Left kidney (tissue), 1 donor: ENCODE measurements at regions not wholly inside any gene's neighbourhood (a gene's known extent, or its start where the extent isn't known, plus 50 kb on each side); places are given as distances from the start of the nearest gene placed in this dataset.

Experiments
- DNase-seq: peaks from one replicate; pipeline ENCODE4 v3.0.0-alpha.2; 2013

DNA sequence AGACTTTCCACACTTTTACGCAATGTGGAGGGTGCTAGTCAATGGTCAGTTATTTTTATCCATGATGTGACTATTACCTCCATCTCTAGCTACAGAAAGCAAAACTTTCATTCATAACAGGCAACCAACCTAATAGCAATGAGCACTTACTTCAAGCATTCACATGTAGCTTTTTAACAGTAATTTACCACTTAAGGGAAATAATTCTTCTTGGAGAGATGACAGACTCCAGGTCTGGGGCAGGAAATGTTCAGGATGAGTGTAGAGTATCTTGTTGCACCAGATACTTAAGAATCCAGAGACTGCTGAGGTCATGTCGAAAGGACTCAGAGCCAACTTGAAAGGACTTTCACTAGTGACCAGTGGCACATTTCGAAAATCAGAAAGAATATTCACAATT, 347.6 kb downstream of the CHRM3 start:
- DNase-seq = no peak

GRCh38 chr1:239735111-239735510, 348.7 kb downstream of the CHRM3 start:
- DNase-seq = no peak

GRCh38 chr1:239736479-239736878, 350.1 kb downstream of the CHRM3 start:
- no peak for DNase-seq

- no peak for DNase-seq
Measured at GRCh38 chr1:239739375-239739774, 352.3 kb upstream of the FMN2 start.

- DNase-seq = no peak
Measured at GRCh38 chr1:239739919-239740318, 351.8 kb upstream of the FMN2 start.

DNA sequence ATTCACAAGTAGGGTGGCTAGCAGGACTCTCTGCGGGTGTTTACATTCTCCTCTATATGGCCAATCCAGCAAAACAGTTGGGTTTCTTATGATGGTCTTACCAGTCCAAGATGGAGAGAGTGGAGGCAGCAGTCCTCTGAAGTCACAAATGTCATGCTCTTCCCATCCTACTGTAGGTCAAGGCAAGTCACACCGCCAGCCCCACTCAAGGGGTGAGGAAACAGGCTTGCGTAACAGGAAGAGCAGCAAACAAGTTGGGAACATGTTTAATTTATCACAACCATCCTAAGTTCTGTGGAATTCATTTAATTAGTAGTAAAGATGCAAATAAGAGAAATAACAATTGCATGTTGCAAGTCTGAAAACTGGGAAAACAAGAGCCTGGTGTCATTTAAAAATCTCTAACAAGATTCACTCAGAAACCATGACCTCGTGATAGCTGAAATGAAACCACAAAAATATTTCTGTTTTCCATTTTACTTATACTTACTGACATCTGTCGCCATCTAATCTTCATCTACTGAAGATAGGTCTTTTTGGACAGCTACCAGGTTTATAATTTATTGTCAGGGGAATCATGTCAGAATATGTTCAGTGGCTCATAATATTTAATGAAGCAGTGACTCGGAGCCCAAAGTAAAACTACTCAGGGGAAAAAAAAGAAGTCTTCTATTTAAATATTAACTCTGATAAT, 349.1 kb upstream of the FMN2 start:
- no peak for DNase-seq

- no peak for DNase-seq
Measured at GRCh38 chr1:239744851-239745250, 346.8 kb upstream of the FMN2 start.

DNA sequence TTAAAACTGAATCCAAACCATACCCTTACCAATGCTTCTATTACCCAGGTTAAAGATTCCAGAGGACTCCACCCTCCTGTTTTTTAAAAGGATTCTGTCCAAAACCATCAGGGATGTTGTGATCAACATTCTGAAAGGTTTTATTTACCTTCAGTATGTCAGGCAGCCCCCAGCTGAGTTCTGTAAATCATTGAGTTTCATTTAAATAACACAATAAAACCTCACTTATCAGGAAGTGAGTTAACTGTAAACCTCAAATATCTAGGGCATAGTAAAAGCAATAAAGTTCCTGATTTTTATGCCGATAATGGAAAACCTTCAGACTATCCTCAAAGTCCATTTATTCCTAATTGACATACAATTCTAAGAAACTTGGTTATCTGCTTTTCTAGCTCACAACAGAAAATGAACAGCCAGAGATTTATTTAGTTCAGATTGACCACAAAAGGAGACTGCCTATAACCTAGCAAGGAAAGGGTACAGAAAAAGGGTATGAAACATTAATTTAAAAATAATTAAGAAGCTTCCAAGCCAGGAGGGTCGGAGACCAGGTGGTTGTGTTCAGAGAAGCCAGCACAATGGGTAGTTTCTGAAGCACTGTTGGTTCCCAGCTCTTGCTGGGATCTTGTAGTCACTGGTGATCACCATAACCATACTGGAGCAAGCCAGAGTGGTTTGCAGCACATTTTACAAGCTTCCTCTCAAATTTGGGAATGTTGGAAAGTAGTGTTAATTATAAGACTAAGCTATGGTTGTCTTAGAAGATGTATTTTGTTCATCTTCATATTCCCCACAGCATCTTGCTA, 336.4 kb upstream of the FMN2 start:
- no peak for DNase-seq

DNA sequence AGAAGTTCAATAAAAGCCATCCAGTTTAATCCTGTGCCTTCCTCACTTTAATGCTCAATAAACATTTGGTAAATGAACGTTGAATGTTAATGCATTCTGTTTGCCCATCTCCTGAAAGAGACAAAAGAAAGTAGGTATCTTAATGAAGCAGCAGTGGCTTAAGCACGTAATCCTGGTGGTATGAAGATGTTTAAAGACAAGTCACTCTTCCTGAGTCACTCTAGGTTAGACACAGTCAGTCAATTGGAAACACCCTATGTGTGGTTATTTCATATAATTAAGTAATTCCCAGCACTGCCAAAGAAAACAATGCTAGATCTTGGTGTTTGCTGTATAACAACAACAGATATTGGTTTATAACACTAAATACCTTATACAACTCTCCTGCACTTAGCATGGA, 334.0 kb upstream of the FMN2 start:
- DNase-seq = no peak

GRCh38 chr1:239758756-239759155, 332.9 kb upstream of the FMN2 start:
- DNase-seq = no peak

GRCh38 chr1:239761509-239761908, 330.2 kb upstream of the FMN2 start:
- DNase-seq = no peak

DNA sequence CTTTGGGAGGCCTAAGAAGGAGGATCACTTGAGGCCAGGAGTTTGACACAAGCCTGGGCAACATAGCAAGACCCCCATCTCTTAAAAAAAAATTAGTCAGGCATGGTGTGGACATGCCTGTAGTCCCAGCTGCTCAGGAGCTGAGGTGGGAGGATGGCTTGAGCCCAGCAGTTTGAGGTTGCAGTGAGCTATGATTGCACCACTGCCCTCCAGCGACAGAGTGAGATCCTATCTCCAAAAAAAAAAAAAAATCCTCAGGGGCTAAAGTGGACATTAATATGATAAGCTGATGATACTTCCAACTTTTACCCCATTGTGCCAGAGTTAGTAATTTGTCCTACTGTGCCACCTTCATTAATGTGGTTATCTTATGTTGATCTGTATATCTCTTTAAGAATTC, 327.8 kb upstream of the FMN2 start:
- no peak for DNase-seq

- DNase-seq = no peak
Measured at GRCh38 chr1:239764546-239764945, 327.1 kb upstream of the FMN2 start.

GRCh38 chr1:239765163-239765562, 326.5 kb upstream of the FMN2 start:
- no peak for DNase-seq

DNA sequence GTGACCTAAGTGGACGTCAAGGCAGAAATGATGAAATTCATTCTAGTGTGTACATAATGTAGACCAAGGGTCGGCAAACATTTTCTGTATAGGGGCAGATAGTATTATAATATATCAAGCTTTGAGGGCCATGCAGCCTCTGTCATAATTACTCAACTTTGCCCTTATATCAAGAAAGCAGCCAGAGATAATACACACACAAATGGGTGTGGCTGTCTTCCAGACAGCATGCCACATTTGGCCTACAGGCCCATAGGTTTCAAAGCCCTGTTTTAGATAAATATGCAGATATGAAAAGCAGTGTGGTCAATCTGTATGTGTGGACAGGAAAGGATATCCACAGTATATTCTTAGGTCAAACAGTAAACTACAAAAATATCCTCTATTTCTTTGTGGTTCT, 320.1 kb upstream of the FMN2 start:
- no peak for DNase-seq

DNA sequence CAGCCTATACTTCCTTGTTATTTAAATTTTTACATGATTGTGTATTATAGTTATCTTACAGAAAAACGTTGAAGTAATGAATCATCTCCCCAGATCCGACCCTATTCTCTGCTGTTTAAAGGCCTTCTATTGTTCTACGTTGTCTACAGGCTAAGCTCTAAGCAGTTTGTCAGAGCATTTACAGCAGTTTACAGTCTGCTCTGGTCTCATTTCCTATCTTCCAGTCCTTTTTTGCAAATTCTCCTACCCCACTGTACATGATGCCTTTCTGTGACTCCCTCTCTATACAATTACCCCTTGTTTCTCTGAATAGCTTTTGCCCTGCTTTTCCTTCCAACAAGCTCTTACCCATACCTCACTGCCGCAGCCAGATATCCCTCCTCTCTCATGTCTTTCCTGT, 319.2 kb upstream of the FMN2 start:
- DNase-seq = no peak

GRCh38 chr1:239775466-239775865, 316.2 kb upstream of the FMN2 start:
- no peak for DNase-seq

- no peak for DNase-seq
Measured at GRCh38 chr1:239778208-239778813, 313.4 kb upstream of the FMN2 start.

- DNase-seq = no peak
Measured at GRCh38 chr1:239779962-239780361, 311.7 kb upstream of the FMN2 start.

DNA sequence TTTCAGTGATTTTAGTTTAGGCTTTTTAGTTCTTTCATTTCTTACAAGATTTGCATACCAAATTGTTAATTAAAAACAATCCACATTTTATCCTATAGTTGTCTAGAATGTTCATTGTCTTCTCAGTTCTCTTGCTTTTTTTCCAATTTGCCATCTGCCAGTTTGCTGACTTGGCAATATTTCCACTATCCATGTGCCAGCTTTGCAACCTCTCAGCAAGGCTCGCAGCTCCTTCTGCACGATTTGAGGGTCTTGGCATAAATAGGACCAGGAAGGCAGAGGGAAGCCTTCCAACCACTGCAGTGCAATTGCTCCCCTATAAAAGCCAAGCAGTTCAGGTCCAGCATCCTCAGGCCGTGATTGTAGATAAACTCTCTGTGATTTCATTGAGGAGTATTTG, 306.8 kb upstream of the FMN2 start:
- DNase-seq = no peak

- DNase-seq = no peak
Measured at GRCh38 chr1:239785576-239785975, 306.1 kb upstream of the FMN2 start.

DNA sequence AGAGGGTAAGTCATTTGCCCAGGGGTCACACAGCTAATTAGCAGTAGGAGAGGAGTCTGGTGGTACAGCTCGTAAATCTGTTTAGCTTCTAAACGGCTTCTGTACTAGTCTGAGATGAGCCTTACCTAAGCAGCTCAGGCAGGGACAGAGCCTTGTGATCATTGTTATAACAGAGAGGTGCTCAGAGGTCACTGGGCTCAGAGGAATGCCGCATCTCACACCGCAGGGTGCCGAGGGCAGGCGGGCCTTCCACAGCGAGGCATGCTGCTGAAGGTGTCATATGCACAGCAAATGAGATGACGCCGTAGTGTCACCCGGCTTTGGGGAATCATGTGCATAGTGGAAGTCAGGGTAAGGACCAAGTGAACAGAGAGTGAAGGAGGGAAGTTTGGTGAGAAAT, 305.2 kb upstream of the FMN2 start:
- no peak for DNase-seq

- DNase-seq = no peak
Measured at GRCh38 chr1:239792157-239792556, 299.5 kb upstream of the FMN2 start.

DNA sequence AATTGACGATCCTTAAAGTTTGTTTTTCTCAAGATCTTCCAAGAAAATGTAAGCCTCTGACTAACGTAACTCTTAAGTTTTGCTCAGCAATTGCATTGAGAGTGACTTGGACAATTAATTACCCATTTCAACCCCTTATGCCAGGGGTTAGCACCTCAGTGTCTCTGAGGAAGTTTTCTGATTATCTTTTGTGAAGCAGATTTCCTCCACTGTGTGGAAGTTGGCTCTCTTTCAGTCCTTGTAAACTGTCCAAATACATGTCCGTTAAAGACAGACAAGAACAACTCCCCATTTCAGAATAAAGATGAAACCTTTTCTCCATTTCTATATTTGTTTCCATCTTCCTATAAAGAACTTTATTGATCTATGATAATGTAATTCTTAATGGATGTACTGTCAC, 296.4 kb upstream of the FMN2 start:
- DNase-seq = no peak
